HG02642 (cell line): ENCODE measurements at regions not wholly inside any gene's neighbourhood (a gene's known extent, or its start where the extent isn't known, plus 50 kb on each side); places are given as distances from the start of the nearest gene placed in this dataset.
A peak's percentile ranks its signal among the peaks of the same experiment; 100 is the strongest.

Experiments used
- ATAC-seq: cut with Tn5 transposase; IDR thresholded peaks from one replicate; pipeline ENCODE4 v1.9.1; 2021; ENCODE audit warnings: mild to moderate bottlenecking; ENCODE audit not compliant: unreplicated experiment, poor library complexity

DNA sequence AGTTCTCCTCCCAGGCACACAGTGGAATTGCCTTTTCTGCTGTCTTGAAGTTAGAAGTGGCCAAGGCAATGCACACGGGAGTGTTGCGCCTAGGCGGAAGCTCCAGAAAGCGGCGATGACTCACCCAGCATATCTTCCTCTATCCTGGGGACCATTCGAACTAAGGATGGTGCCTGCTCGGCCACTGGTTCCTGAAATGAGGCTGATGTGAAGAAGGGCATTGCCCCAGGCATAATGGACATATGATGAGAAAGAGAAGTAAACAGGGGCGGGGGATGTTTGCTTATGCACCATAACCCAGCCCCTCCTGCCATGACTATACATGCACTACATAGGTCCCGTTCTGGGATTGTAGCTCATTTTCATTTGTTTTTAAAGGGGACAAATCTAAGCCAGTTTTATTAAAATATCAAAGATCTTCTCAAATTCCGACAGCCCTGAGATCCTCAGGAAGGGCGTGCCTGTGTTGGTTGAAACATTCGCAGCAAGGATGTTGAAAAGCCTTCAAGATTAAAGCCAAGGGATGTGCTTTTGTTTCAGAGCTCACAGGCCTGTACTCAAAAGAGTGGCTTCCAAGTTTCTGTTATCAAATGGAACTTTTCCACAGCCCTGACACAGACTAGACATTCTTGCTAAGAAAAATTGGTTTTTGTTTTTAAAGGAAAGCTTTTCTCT is 218.5 kb downstream of the LY86 start:
- no peak for ATAC-seq

GRCh38 chr6:6808343-6808742 is 219.8 kb downstream of the LY86 start:
- no peak for ATAC-seq

DNA sequence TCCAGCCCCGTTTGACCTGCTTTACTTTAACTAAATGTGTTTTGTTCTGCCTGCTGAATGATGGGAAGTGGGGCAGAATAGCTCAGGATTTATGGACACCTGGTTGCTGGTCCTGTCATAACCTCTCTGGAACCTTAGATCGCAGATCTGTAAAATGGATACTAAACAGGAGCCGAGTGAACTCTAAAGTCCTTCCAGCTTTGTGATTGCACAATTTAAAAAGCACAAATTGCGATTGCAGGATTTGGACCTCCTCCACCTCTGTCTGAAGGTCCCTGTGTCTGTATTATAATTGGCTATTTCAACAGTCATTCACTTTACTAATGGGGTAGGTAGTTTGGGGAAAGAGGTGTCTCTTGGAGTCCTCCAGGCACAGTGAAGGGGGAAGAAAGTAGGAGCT is 220.4 kb downstream of the LY86 start:
- no peak for ATAC-seq

- no peak for ATAC-seq
Observed at GRCh38 chr6:6810727-6811126, 222.2 kb downstream of the LY86 start.

- ATAC-seq: no peak
Observed at GRCh38 chr6:6811128-6812009, 222.8 kb downstream of the LY86 start.

- ATAC-seq: no peak
Observed at GRCh38 chr6:6812427-6812826, 223.9 kb downstream of the LY86 start.

DNA sequence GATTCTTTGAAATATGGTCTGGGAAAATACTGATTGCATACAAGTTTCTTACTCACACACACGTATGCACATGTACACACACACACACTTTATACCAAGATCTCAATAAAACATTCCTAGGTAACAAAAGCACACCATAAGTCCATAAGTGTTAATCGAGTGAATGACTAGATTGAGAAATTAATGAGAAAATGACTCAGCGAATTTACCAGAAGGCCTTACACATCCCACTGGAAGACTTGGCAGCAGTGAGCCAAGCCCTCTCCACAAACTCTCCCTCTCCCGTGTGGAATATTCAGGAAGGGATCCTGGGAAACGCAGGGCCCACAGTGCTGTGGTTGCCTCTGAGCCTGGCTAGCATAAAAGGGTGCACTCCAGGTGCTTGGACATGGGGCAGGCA is 227.2 kb downstream of the LY86 start:
- ATAC-seq: no peak

GRCh38 chr6:6816716-6817115 is 228.2 kb downstream of the LY86 start:
- ATAC-seq: no peak

DNA sequence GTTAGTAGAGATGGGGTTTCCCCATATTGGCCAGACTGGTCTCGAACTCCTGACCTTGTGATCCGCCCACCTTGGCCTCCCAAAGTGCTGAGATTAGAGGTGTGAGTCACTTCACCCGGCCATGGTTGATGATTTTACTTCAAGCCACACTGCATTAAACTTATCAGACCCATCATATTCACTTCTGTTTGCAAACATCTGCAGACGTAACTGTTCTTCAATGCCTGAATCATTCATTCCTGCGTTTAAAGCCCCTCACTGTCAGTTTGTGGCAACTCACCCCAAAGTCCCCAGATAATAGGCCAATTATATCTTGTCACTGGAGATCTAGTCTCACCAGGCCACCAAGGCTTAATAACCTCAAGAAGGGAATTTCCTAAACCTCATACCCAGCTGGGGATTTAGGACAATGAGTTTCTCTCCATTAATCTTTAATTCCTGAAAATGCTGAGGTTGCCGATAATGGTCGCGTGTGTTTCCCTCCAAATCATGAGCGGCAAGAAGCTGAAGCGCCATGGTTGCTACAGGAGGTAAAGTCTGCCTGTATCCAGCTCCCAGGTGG is 229.6 kb downstream of the LY86 start:
- no peak for ATAC-seq

- no peak for ATAC-seq
Observed at GRCh38 chr6:6820641-6821238, 232.2 kb downstream of the LY86 start.

DNA sequence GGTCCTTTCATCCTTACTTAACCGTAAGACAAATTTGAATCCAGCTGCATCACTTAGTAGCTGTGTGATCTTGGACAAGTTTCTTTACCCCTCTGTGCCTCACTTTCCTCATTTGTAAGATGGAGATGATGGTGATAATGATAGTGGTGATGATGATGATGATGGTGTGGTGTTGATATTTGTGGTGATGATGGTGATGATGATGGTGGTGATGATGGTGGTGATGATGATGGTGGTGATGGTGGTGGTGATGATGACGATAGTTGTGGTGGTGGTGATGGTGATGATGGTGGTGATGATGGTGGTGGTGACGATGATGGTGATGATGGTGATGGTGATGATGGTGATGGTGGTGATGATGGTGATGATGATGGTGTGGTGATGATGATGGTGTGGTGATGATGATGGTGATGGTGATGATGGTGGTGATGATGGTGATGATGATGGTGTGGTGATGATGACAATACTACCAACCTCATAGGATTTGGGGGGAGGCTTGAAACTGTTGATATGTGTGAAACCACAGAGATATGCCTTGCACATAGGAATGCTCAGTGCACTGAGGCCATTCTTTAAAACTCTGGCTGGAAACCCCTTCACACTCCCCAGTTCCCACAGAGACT is 233.2 kb downstream of the LY86 start:
- no peak for ATAC-seq

DNA sequence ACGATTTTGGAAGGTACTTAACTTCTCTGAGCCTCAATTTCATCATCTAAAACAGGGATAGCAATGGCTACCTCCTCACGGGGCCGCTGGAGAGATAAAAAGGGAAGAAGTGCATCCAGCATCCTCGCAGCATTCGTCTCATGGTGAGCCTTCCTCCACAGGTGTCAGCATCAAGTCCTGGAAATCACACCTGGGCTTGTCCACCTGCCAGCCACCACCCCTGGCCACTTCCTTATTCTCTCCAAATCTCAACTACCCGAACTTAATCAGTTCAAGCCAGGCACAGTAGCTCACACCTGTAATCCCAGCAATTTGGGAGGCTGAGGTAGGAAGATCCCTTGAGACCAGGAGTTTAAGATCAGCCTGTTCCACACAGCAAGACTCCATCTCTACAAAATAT is 234.5 kb downstream of the LY86 start:
- no peak for ATAC-seq

DNA sequence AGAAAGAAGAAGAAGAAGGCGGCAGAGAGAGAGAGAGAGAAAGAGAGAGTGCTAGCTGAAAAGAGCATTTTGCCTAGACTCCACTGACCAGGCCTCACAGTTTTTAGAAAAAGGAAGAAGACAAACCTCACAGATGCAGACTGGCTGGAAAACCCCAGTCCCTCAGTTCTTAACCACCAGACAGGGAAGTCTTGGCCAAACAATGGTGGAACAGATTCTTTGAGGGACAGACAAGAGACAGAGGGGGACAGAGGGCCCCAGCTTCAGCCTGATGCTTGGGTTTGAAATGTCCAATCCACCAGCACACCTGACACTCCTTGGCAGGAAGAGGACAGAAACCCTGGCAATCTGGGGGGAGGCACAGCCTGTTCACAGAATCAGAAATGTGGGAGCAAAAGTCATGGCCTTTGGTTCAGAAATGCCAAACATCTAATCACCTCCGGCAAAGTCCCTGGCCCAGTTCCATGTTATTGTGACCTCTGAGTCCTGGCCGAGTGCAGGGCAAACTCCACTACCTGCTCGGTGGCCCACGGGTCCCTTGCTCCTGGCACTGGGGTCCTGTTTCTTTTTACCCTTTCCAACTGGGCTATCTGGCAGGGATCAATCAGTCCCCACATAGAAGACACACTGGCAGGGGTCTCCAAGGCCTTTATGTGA is 235.2 kb downstream of the LY86 start:
- no peak for ATAC-seq

- ATAC-seq: no peak
Observed at GRCh38 chr6:6824381-6824780, 235.9 kb downstream of the LY86 start.

- ATAC-seq: no peak
Observed at GRCh38 chr6:6825193-6825784, 236.8 kb downstream of the LY86 start.

GRCh38 chr6:6826095-6826901 is 237.8 kb downstream of the LY86 start:
- peak; percentile 86 for ATAC-seq

GRCh38 chr6:6826961-6827360 is 238.4 kb downstream of the LY86 start:
- ATAC-seq: no peak

DNA sequence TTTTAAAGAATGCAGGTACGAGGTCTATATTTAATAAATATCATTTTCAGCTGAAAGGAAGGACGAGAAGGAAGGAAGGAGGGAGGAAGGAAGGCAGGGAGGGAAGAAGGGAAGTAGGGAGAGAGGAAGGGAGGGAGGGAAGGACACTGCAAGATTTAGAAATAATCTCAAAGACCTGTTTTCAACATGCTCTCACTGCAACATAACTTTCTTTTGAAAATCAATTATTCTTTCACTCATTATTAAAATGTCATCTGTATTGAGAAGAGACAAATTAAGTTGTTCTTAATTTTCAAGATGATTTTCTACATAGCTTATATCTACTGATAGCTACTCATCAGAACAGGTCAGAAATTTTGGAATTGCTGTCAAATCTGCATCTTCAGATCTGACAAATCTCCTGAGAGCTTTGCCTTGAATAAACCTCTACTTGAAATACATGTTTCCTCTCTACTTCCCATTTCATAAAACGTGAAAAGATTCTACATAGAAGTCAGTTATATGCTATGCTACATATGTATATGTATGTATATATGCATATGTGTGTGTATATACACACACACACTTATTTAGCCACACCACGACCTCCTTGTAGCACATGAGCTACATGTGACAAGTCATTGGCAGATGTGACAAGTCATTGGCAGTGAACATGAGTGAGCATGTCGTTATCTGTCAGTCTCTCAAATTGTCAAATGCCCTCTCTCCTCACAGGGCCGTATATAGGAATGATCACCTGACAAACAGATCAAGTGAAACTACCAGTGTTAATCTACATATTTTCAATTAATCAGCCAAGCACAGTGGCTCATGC is 241.6 kb downstream of the LY86 start:
- no peak for ATAC-seq
